MCF 10A (cell line): ENCODE measurements at regions not wholly inside any gene's neighbourhood (a gene's known extent, or its start where the extent isn't known, plus 50 kb on each side); places are given as distances from the start of the nearest gene placed in this dataset.
"Not testable (repeated sequence)": the region's sequence is repeated elsewhere in the genome, so short reads cannot be mapped to it uniquely, and the experiment has no call there.

Experiments used
- BruUV-seq: library from RNA; stranded (reverse); fragments of 400-500 nt; replicated peaks from 2 replicates; lab custom pipeline; 2021; lab: Mats Ljungman, UMichigan
- CTCF ChIA-PET: fragments of 300-600 bp; sonication (Branson Sonifier 250); formaldehyde crosslinking; extraction: SDS; loops from one replicate; lab custom pipeline; 2021; ENCODE audit warnings: antibody characterized with exemption, inconsistent platforms; lab: Yijun Ruan, JAX
- POLR2A ChIA-PET: fragments of 300-600, 350-650 bp; sonication (Branson Sonifier 250); formaldehyde crosslinking; extraction: SDS; loops from one replicate; lab custom pipeline; 2020; ENCODE audit warnings: antibody characterized with exemption, inconsistent platforms; lab: Yijun Ruan, JAX
- DNase-seq: peaks from one replicate; pipeline ENCODE4 v3.0.0-alpha.2; 2018; ENCODE audit not compliant: unreplicated experiment
- H3K27ac Mint-ChIP-seq: one replicate; pipeline ENCODE4 v1.8.0; 2022; ENCODE audit warnings: mild to moderate bottlenecking, low read depth, mixed read lengths; ENCODE audit not compliant: unreplicated experiment
- H3K27me3 Mint-ChIP-seq: one replicate; pipeline ENCODE4 v1.8.0; 2022; ENCODE audit warnings: mixed read lengths; ENCODE audit not compliant: insufficient read depth, unreplicated experiment
- H3K36me3 Mint-ChIP-seq: one replicate; pipeline ENCODE4 v1.8.0; 2022; ENCODE audit warnings: mild to moderate bottlenecking, moderate library complexity, mixed read lengths; ENCODE audit not compliant: insufficient read depth, unreplicated experiment
- H3K4me1 Mint-ChIP-seq: one replicate; pipeline ENCODE4 v1.8.0; 2022; ENCODE audit warnings: mixed read lengths; ENCODE audit not compliant: insufficient read depth, unreplicated experiment
- H3K4me3 Mint-ChIP-seq: one replicate; pipeline ENCODE4 v1.8.0; 2022; ENCODE audit warnings: mild to moderate bottlenecking, moderate library complexity, mixed read lengths; ENCODE audit not compliant: unreplicated experiment
- H3K9me3 Mint-ChIP-seq: one replicate; pipeline ENCODE4 v1.8.0; 2022; ENCODE audit warnings: mixed read lengths; ENCODE audit not compliant: unreplicated experiment
- intact Hi-C: fragments of 100-400 bp; cut with micrococcal nuclease; formaldehyde crosslinking; loops from 2 replicates; pipeline ENCODE4 v1.14.1; 2022

DNA sequence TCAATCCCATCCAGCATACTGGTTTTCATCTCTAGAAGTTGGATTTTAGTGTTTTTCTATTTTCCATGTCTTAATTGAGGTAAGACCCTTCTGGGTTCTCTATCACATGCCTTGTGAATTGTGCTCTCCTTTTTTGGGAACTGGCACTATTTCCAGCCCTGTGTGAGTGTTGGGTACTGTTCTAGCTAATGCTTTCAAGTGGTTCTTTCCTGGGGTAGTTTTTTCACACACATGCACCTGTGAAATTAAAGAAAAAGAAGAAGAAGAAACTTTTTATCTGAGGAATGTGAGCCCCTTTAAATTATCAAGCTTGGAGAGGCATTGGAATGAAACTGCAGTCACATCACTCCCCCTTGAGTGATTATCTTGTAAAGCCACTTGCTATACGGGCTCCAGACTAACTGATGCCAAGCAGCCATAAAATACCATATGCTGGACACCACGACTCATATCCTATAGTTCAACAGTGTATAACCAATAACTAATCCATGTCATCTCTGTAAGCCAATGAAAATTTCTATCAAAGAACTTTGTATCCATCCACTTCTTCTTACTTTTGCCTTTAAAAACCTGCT is 102.4 kb downstream of the FAM72B start:
- CTCF ChIA-PET, result not testable (repeated sequence)

DNA sequence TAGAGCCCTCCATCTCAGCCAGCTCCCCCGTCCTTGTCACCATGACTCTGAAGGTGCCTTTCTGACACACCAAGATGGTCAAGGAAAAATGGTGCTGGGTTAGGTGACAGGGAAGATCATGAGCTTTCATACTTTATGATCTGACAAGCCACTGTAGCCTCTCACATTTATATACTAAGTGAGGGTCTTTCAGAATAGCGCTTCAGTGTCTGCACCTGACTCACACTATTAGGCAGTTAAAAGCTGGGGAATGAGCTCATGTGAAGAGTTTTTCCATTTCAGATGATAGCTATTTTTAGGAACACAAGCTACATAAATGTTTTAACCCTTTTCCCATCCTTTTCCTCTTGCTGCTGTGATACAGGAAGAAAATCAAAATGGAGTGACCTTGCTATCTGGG is 101.1 kb downstream of the FAM72B start:
- H3K4me1 Mint-ChIP-seq, CTCF ChIA-PET, H3K9me3 Mint-ChIP-seq, intact Hi-C loops, BruUV-seq, H3K27ac Mint-ChIP-seq, DNase-seq, POLR2A ChIA-PET, H3K4me3 Mint-ChIP-seq, H3K36me3 Mint-ChIP-seq: not testable (repeated sequence)
- H3K27me3 Mint-ChIP-seq, result peaks cover 53% of the 10 kb centered on the region

More for the DNA sequence above, 102.4 kb downstream of the FAM72B start:
- H3K36me3 Mint-ChIP-seq, DNase-seq, H3K4me1 Mint-ChIP-seq, POLR2A ChIA-PET, intact Hi-C loops, H3K9me3 Mint-ChIP-seq, BruUV-seq, H3K27ac Mint-ChIP-seq, H3K4me3 Mint-ChIP-seq: not testable (repeated sequence)
- H3K27me3 Mint-ChIP-seq, result peaks cover 53% of the 10 kb centered on the region

DNA sequence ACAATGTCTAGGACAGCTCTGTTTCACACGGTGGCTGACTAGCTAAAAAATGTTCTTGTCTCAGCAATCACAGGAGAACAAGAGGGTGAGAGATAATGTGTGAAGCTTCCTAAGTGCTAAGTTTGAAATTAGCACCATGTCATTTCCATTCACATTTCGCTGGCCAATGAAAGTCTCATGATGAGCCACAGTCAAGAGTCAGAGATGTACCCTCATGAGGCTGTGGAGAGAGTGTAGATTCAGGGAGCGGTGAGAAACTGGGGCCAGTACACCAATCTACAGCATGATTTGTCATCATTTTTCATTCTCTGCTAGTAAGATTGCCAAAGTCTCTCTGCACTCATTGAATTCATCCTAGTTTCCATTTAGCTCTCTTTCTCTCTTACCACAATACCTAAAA is 97.9 kb downstream of the FAM72B start:
- H3K4me1 Mint-ChIP-seq, H3K4me3 Mint-ChIP-seq, BruUV-seq, DNase-seq, H3K9me3 Mint-ChIP-seq, H3K27ac Mint-ChIP-seq, POLR2A ChIA-PET, CTCF ChIA-PET, intact Hi-C loops, H3K36me3 Mint-ChIP-seq: not testable (repeated sequence)
- peaks cover 30% of the 10 kb centered on the region for H3K27me3 Mint-ChIP-seq

DNA sequence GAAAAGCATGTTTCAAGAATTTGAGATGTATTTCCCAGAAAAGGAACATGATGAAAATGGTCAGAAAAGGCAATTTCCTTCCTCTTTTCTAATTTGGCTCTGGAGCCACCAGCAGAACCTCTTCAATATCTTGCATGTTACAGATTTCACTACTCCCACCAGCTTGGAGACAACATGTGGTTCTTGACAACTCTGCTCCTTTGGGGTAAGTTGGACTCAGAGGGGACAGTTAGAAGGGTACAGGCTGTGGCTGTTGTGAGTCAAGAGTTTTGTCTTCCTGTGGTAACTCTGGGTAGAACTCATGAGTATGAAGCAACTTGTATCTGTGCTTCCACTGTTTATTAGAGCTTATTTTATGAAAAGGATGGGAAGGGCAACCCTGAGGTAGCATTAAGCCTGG is 96.9 kb downstream of the FAM72B start:
- H3K27ac Mint-ChIP-seq, H3K4me1 Mint-ChIP-seq, H3K9me3 Mint-ChIP-seq, intact Hi-C loops, H3K4me3 Mint-ChIP-seq, DNase-seq, BruUV-seq, POLR2A ChIA-PET, CTCF ChIA-PET, H3K36me3 Mint-ChIP-seq: not testable (repeated sequence)
- H3K27me3 Mint-ChIP-seq, result peaks cover 22% of the 10 kb centered on the region

- BruUV-seq, H3K27ac Mint-ChIP-seq: not testable (repeated sequence)
These were observed 95.6 kb downstream of the FAM72B start for GRCh38 chr1:121088568-121088967.

GRCh38 chr1:121092329-121092968 is 91.7 kb downstream of the FAM72B start:
- DNase-seq, result peak; percentile 5
- BruUV-seq, H3K9me3 Mint-ChIP-seq, H3K4me3 Mint-ChIP-seq, CTCF ChIA-PET, H3K27me3 Mint-ChIP-seq, H3K36me3 Mint-ChIP-seq, POLR2A ChIA-PET, intact Hi-C loops, H3K4me1 Mint-ChIP-seq, H3K27ac Mint-ChIP-seq: not testable (repeated sequence)

More at GRCh38 chr1:121088568-121088967, 95.6 kb downstream of the FAM72B start:
- H3K4me3 Mint-ChIP-seq, DNase-seq, H3K4me1 Mint-ChIP-seq, H3K36me3 Mint-ChIP-seq, intact Hi-C loops, CTCF ChIA-PET, POLR2A ChIA-PET, H3K9me3 Mint-ChIP-seq: not testable (repeated sequence)
- peaks cover 14% of the 10 kb centered on the region for H3K27me3 Mint-ChIP-seq

DNA sequence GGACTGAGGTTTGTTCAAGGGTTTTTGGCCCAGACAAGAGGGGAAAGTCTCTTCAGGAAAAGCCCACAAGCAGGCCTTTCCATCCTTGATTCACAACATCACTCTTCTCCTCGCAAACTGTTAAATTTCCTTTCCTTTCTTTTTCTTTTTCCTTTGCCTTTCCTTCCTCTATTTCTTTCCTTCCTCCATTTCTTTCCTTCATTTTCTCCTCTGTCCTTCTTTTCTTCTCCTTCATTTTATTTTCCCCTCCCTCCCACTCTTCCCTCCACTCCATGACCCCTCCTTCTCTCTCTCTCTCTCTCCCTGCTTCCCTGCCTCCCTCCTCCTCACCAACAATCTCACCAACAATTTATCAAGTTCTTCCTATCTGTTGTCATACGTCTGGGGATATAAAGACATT is 89.1 kb downstream of the FAM72B start:
- DNase-seq, CTCF ChIA-PET, POLR2A ChIA-PET, H3K27ac Mint-ChIP-seq, BruUV-seq, H3K27me3 Mint-ChIP-seq, H3K9me3 Mint-ChIP-seq, intact Hi-C loops, H3K36me3 Mint-ChIP-seq, H3K4me3 Mint-ChIP-seq, H3K4me1 Mint-ChIP-seq: not testable (repeated sequence)
